Smooth muscle cell (in vitro differentiated cells): ENCODE measurements at regions not wholly inside any gene's neighbourhood (a gene's known extent, or its start where the extent isn't known, plus 50 kb on each side); places are given as distances from the start of the nearest gene placed in this dataset.
"Not testable (repeated sequence)": the region's sequence is repeated elsewhere in the genome, so short reads cannot be mapped to it uniquely, and the experiment has no call there.

Experiments used
- DNase-seq: peaks from one replicate; lab custom pipeline; 2025; ENCODE audit not compliant: unreplicated experiment; lab: John Stamatoyannopoulos, UW
- H2AFZ ChIP-seq: fragments of 200-600 bp; sonication (generic); 2 replicates; pipeline ENCODE4 v1.6.0; 2016; ENCODE audit warnings: antibody characterized with exemption, low read depth, mild to moderate bottlenecking
- H3F3A ChIP-seq: fragments of 200-600 bp; sonication (generic); 2 replicates; pipeline ENCODE4 v1.6.0; 2017; ENCODE audit warnings: antibody characterized with exemption, low read depth
- H3K27ac ChIP-seq: fragments of 200-600 bp; sonication (generic); 2 replicates; pipeline ENCODE4 v1.5.1; 2016; ENCODE audit warnings: low read depth, mild to moderate bottlenecking
- H3K27me3 ChIP-seq: fragments of 200-600 bp; sonication (generic); 2 replicates; pipeline ENCODE4 v1.6.1; 2016; ENCODE audit warnings: low read depth, mild to moderate bottlenecking
- H3K36me3 ChIP-seq: fragments of 200-600 bp; sonication (generic); 2 replicates; pipeline ENCODE4 v1.5.1; 2016; ENCODE audit warnings: low read depth
- H3K4me1 ChIP-seq: fragments of 200-600 bp; sonication (generic); 2 replicates; pipeline ENCODE4 v1.5.1; 2016; ENCODE audit warnings: low read depth
- H3K4me2 ChIP-seq: fragments of 200-600 bp; sonication (generic); 2 replicates; pipeline ENCODE4 v1.6.0; 2016; ENCODE audit warnings: mild to moderate bottlenecking
- H3K4me3 ChIP-seq: fragments of 200-600 bp; sonication (generic); 2 replicates; pipeline ENCODE4 v1.5.1; 2016; ENCODE audit warnings: mild to moderate bottlenecking
- H3K79me2 ChIP-seq: fragments of 200-600 bp; sonication (generic); 2 replicates; pipeline ENCODE4 v1.6.0; 2016; ENCODE audit warnings: low read depth, mild to moderate bottlenecking
- H3K9ac ChIP-seq: fragments of 200-600 bp; sonication (generic); 2 replicates; pipeline ENCODE4 v1.6.0; 2016; ENCODE audit warnings: low read depth
- H3K9me3 ChIP-seq: fragments of 200-600 bp; sonication (generic); replicated peaks from 2 replicates; pipeline ENCODE4 v1.5.1; 2016; ENCODE audit warnings: low read depth
- H4K20me1 ChIP-seq: fragments of 200-600 bp; sonication (generic); 2 replicates; pipeline ENCODE4 v1.6.0; 2016; ENCODE audit warnings: low read depth
- CTCF ChIP-seq: fragments of 200-600 bp; sonication (generic); IDR thresholded peaks from 2 replicates; pipeline ENCODE4 v1.5.1; 2017; ENCODE audit warnings: borderline replicate concordance, mild to moderate bottlenecking, antibody characterized with exemption; ENCODE audit not compliant: insufficient read depth, poor library complexity, severe bottlenecking
- WGBS: methylation state at CpG from one replicate; pipeline ENCODE4 v1.1.7; 2016; ENCODE audit warnings: low lambda C conversion rate; 5-methylcytosine and 5-hydroxymethylcytosine counted together

- H3K9ac ChIP-seq, result no peak overlapping the region
- 93% methylated on average over 2 of the region's 2 CpGs for WGBS
- no peak for TF ChIP-seq CTCF
- no peaks in the 10 kb centered on the region for H3K36me3 ChIP-seq
- H3K79me2 ChIP-seq, result no peaks in the 10 kb centered on the region
- no peak overlapping the region for H2AFZ ChIP-seq
- DNase-seq, result no peak
- no peak overlapping the region for H3K4me2 ChIP-seq
- H3K27me3 ChIP-seq, result no peaks in the 10 kb centered on the region
- H3F3A ChIP-seq, result peaks cover 7% of the 10 kb centered on the region
- H3K4me3 ChIP-seq, result no peak overlapping the region
- no peaks in the 10 kb centered on the region for H3K9me3 ChIP-seq
- H3K4me1 ChIP-seq, result peaks cover 3% of the 10 kb centered on the region
- peak overlapping the region; percentile 86 for H3K27ac ChIP-seq
- H4K20me1 ChIP-seq, result no peaks in the 10 kb centered on the region
Observed at GRCh38 chr11:104774578-104774977, 123.7 kb downstream of the CASP12 start.

- Histone ChIP-seq H2AFZ (no peak overlapping the region), H3K27ac (peak overlapping the region; percentile 86), H3K4me1 (peaks cover 3% of the 10 kb centered on the region), H3K9ac (peak overlapping the region; percentile 49), H3K27me3 (no peaks in the 10 kb centered on the region), H3K36me3 (no peaks in the 10 kb centered on the region), H3K9me3 (no peaks in the 10 kb centered on the region), H4K20me1 (no peaks in the 10 kb centered on the region), H3K4me3 (no peak overlapping the region), H3K4me2 (peak overlapping the region; percentile 71), H3K79me2 (no peaks in the 10 kb centered on the region), H3F3A (peaks cover 7% of the 10 kb centered on the region)
- 13% methylated on average over 6 of the region's 6 CpGs for WGBS
- no peak for DNase-seq
- TF ChIP-seq CTCF, result no peak
Observed at GRCh38 chr11:104772806-104773241, 125.4 kb downstream of the CASP12 start.

GRCh38 chr11:104771763-104772162 is 126.5 kb downstream of the CASP12 start:
- H3K27me3 ChIP-seq, result no peaks in the 10 kb centered on the region
- H2AFZ ChIP-seq, result peak overlapping the region; percentile 67
- H3K79me2 ChIP-seq, result no peaks in the 10 kb centered on the region
- H3K36me3 ChIP-seq, result no peaks in the 10 kb centered on the region
- 88% methylated on average over 3 of the region's 3 CpGs for WGBS
- no peak overlapping the region for H3K4me3 ChIP-seq
- no peak for DNase-seq
- no peak overlapping the region for H3K4me2 ChIP-seq
- H3K9ac ChIP-seq, result peak overlapping the region; percentile 49
- H3K9me3 ChIP-seq, result no peaks in the 10 kb centered on the region
- TF ChIP-seq CTCF, result no peak
- no peaks in the 10 kb centered on the region for H4K20me1 ChIP-seq
- H3K27ac ChIP-seq, result peak overlapping the region; percentile 86
- H3K4me1 ChIP-seq, result peaks cover 3% of the 10 kb centered on the region
- peaks cover 7% of the 10 kb centered on the region for H3F3A ChIP-seq

GRCh38 chr11:104771046-104771445 is 127.2 kb downstream of the CASP12 start:
- H4K20me1 ChIP-seq, H3K79me2 ChIP-seq, H3K9ac ChIP-seq, H3K36me3 ChIP-seq, H3F3A ChIP-seq, H3K4me1 ChIP-seq, H3K4me2 ChIP-seq, H3K4me3 ChIP-seq, H2AFZ ChIP-seq, DNase-seq, H3K27me3 ChIP-seq, H3K9me3 ChIP-seq: not testable (repeated sequence)
- peak overlapping the region; percentile 86 for H3K27ac ChIP-seq
- WGBS, result 91% methylated on average over 3 of the region's 3 CpGs
